Neuronal stem cell (in vitro differentiated cells): ENCODE measurements at regions not wholly inside any gene's neighbourhood (a gene's known extent, or its start where the extent isn't known, plus 50 kb on each side); places are given as distances from the start of the nearest gene placed in this dataset.
A peak's percentile ranks its signal among the peaks of the same experiment; 100 is the strongest.
"Not testable (repeated sequence)": the region's sequence is repeated elsewhere in the genome, so short reads cannot be mapped to it uniquely, and the experiment has no call there.

ENCODE experiments used
- DNase-seq: peaks from one replicate; pipeline ENCODE4 v3.0.0-alpha.2; 2013; ENCODE audit warnings: low spot score
- H2AFZ ChIP-seq: one replicate; pipeline ENCODE4 v1.6.1; 2013; ENCODE audit warnings: mild to moderate bottlenecking, low read length, inconsistent platforms
- H2AK5ac ChIP-seq: 2 replicates; pipeline ENCODE4 v1.6.1; 2013; ENCODE audit warnings: low read depth, mild to moderate bottlenecking, inconsistent platforms, low read length, moderate library complexity, mixed read lengths
- H2BK120ac ChIP-seq: 2 replicates; pipeline ENCODE4 v1.6.1; 2013; ENCODE audit warnings: low read depth, mild to moderate bottlenecking, inconsistent platforms, low read length, moderate library complexity, mixed read lengths
- H2BK12ac ChIP-seq: one replicate; pipeline ENCODE4 v1.6.1; 2013; ENCODE audit warnings: low read length, inconsistent platforms
- H2BK15ac ChIP-seq: 2 replicates; pipeline ENCODE4 v1.6.1; 2013; ENCODE audit warnings: mild to moderate bottlenecking, low read length, inconsistent platforms, mixed read lengths
- H2BK5ac ChIP-seq: one replicate; pipeline ENCODE4 v1.6.1; 2013; ENCODE audit warnings: inconsistent platforms, mild to moderate bottlenecking, low read length, moderate library complexity
- H3K14ac ChIP-seq: one replicate; pipeline ENCODE4 v1.6.1; 2013; ENCODE audit warnings: low read length, inconsistent platforms
- H3K18ac ChIP-seq: 2 replicates; pipeline ENCODE4 v1.6.1; 2013; ENCODE audit warnings: low read length, inconsistent platforms
- H3K23ac ChIP-seq: 2 replicates; pipeline ENCODE4 v1.6.1; 2013; ENCODE audit warnings: low read depth, mild to moderate bottlenecking, mixed read lengths, low read length, inconsistent platforms; ENCODE audit not compliant: poor library complexity
- H3K27ac ChIP-seq: replicated peaks from 3 replicates; pipeline ENCODE4 v1.5.1; 2013; ENCODE audit warnings: low read length, inconsistent platforms
- H3K27me3 ChIP-seq, 3 experiments: 2 replicates each; pipeline ENCODE4 v1.6.1; 2013; ENCODE audit warnings: low read length in 3 of 3, mild to moderate bottlenecking in 2 of 3, inconsistent platforms in 1 of 3, low read depth in 1 of 3, mixed read lengths in 1 of 3, moderate library complexity in 1 of 3; ENCODE audit not compliant: control insufficient read depth in 3 of 3, insufficient read depth in 3 of 3
- H3K36me3 ChIP-seq, 2 donors: replicated peaks in 1 of 2; 2 replicates each; pipeline ENCODE4 v1.6.1; 2013; ENCODE audit warnings: low read length in 2 of 2; ENCODE audit not compliant: control insufficient read depth in 2 of 2, insufficient read depth in 2 of 2
- H3K4ac ChIP-seq: 2 replicates; pipeline ENCODE4 v1.6.1; 2013; ENCODE audit warnings: inconsistent platforms, mild to moderate bottlenecking, low read length, moderate library complexity
- H3K4me1 ChIP-seq, 2 donors: 1 replicate in 1 of 2; 2 replicates in 1 of 2; pipeline ENCODE4 v1.6.1; 2013; ENCODE audit warnings: low read length in 2 of 2, low read depth in 1 of 2; ENCODE audit not compliant: control insufficient read depth in 2 of 2, insufficient read depth in 1 of 2
- H3K4me2 ChIP-seq: one replicate; pipeline ENCODE4 v1.6.1; 2013; ENCODE audit warnings: mild to moderate bottlenecking, low read length, inconsistent platforms; ENCODE audit not compliant: insufficient read depth, poor library complexity, severe bottlenecking
- H3K4me3 ChIP-seq, 2 donors: 2 replicates each; pipeline ENCODE4 v1.5.1; 2013; ENCODE audit warnings: low read length in 2 of 2, mild to moderate bottlenecking in 2 of 2, inconsistent platforms in 1 of 2, moderate library complexity in 1 of 2
- H3K79me1 ChIP-seq: one replicate; pipeline ENCODE4 v1.6.1; 2013; ENCODE audit warnings: low read depth, mild to moderate bottlenecking, inconsistent platforms, low read length, moderate library complexity
- H3K9ac ChIP-seq: one replicate; pipeline ENCODE4 v1.6.1; 2013; ENCODE audit warnings: mild to moderate bottlenecking, low read depth, low read length, inconsistent platforms; ENCODE audit not compliant: poor library complexity
- H3K9me3 ChIP-seq, 2 donors: replicated peaks in 1 of 2; 2 replicates each; pipeline versions ENCODE3 to v1.6.1; 2013; ENCODE audit warnings: low read length in 2 of 2, mild to moderate bottlenecking in 2 of 2, inconsistent platforms in 1 of 2, low read depth in 1 of 2, mixed read lengths in 1 of 2, moderate library complexity in 1 of 2; ENCODE audit not compliant: control insufficient read depth in 2 of 2, insufficient read depth in 1 of 2
- H4K8ac ChIP-seq: one replicate; pipeline ENCODE4 v1.6.1; 2013; ENCODE audit warnings: low read depth, mild to moderate bottlenecking, inconsistent platforms, low read length, moderate library complexity
- H4K91ac ChIP-seq: one replicate; pipeline ENCODE4 v1.6.1; 2013; ENCODE audit warnings: low read length, low read depth, mild to moderate bottlenecking, inconsistent platforms; ENCODE audit not compliant: poor library complexity
- WGBS, 2 donors: extraction: QIAGEN DNeasy Blood & Tissue Kit; methylation state at CpG; one replicate each; pipeline ENCODE4 v1.1.7; 2013; ENCODE audit warnings: missing lambda C conversion rate in 2 of 2, mixed read lengths in 1 of 2; ENCODE audit not compliant: insufficient read length in 2 of 2, insufficient replicate concordance in 1 of 2; ENCODE audit errors: extremely low coverage in 2 of 2; 5-methylcytosine and 5-hydroxymethylcytosine counted together

DNA sequence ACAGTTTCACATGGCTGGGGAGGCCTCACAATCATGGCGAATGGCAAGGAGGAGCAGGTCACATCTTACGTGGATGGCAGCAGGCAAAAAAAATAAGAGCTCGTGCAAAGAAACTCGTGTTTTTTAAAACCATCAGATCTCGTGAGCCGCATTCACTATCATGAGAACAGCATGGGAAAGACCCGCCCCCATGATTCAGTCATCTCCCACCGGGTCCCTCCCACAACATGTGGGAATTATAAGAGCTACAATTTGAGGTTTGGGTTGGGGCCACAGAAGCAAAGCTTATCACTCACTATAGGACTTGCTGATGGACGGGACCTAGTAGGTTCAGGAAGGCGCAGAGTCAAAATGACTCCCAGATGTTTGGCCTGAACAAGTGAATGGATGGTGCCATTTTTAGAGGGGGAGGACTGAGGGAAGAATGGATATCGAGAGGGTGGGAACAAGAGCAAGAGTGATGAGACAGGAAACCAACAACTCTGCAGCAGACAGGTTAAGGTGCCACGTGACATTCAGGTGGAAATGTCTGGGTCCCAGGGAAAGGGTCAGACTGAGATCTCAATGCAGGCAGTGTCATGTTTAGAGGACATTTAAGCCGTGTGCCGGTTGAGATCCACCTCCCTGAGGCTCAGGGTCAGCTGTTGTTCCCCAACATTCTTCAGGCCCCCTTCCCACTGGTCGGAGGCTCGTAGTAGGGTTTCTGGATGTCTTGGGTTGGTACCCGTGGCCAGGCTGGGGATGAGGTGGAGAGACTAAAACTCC lies 85.7 kb downstream of the MYCN start:
- no peak overlapping the region for H2AK5ac ChIP-seq
- H3K4me2 ChIP-seq, result no peak overlapping the region
- no peak overlapping the region for H3K4ac ChIP-seq
- no peak overlapping the region for H4K91ac ChIP-seq
- no peaks in the 10 kb centered on the region for H3K9me3 ChIP-seq
- no peak overlapping the region for H4K8ac ChIP-seq
- H2BK5ac ChIP-seq, result no peak overlapping the region
- H3K36me3 ChIP-seq, result no peaks in the 10 kb centered on the region
- H2BK120ac ChIP-seq, result no peak overlapping the region
- H3K79me1 ChIP-seq, result no peaks in the 10 kb centered on the region
- peaks cover 0 to 14% (median 0%) of the 10 kb centered on the region in 3 experiments for H3K27me3 ChIP-seq
- no peak overlapping the region for H3K27ac ChIP-seq
- H2AFZ ChIP-seq, result no peak overlapping the region
- no peak overlapping the region for H3K9ac ChIP-seq
- peaks cover 22% of the 10 kb centered on the region in 2 donors for H3K4me1 ChIP-seq
- no peak overlapping the region for H3K4me3 ChIP-seq
- H3K23ac ChIP-seq, result no peak overlapping the region
- no peak overlapping the region for H2BK15ac ChIP-seq
- no peak overlapping the region for H3K14ac ChIP-seq
- no peak overlapping the region for H2BK12ac ChIP-seq
- DNase-seq, result no peak
- H3K18ac ChIP-seq, result peak overlapping the region; percentile 6
- WGBS, 2 donors, result no CpG with 5 or more reads among the region's 17 CpGs

GRCh38 chr2:16025211-16025875 lies 85.0 kb downstream of the MYCN start:
- DNase-seq, result no peak
- Histone ChIP-seq H2BK12ac (peak overlapping the region; percentile 18), H3K4me2 (no peak overlapping the region), H4K91ac (no peak overlapping the region), H3K27ac (no peak overlapping the region), H2AFZ (no peak overlapping the region), H2AK5ac (peak overlapping the region; percentile 85), H3K79me1 (no peaks in the 10 kb centered on the region), H3K4me3 (peak overlapping the region in 1 of 2 donors; percentile 3), H3K27me3 (peaks cover 0 to 14% (median 0%) of the 10 kb centered on the region in 3 experiments), H2BK15ac (no peak overlapping the region), H4K8ac (no peak overlapping the region), H3K4me1 (peaks cover 18% of the 10 kb centered on the region in 2 donors), H3K23ac (no peak overlapping the region), H3K9me3 (no peaks in the 10 kb centered on the region), H3K36me3 (no peaks in the 10 kb centered on the region), H3K9ac (no peak overlapping the region), H3K18ac (peak overlapping the region; percentile 53), H2BK120ac (no peak overlapping the region), H2BK5ac (no peak overlapping the region), H3K4ac (no peak overlapping the region), H3K14ac (no peak overlapping the region)
- no CpG with 5 or more reads among the region's 8 CpGs for WGBS, 2 donors

DNA sequence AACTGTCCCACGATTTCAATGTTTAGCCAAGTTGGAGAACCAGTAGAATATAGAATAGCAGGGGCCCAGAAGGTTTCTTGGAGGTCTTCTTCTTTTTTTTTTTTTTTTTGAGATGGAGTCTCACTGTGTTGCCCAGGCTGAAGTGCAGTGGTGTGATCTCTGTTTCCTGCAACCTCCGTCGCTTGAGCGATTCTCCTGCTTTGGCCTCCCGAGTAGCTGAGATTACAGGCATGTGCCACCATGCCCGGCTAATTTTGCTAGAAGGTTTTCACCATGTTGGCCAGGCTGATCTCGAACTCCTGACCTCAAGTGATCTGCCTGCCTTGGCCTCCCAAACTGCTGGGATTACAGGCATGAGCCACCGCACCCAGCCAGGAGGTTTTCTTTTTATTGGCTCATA lies 84.3 kb downstream of the MYCN start:
- WGBS, 2 donors, result no CpG with 5 or more reads among the region's 8 CpGs
- H3K18ac ChIP-seq, H2BK5ac ChIP-seq, H3K14ac ChIP-seq, H2BK15ac ChIP-seq, H3K79me1 ChIP-seq, H3K4me2 ChIP-seq, DNase-seq, H2AFZ ChIP-seq, H3K4me3 ChIP-seq, H3K4ac ChIP-seq, H3K23ac ChIP-seq, H2AK5ac ChIP-seq, H3K9me3 ChIP-seq, H4K8ac ChIP-seq, H3K36me3 ChIP-seq, H2BK12ac ChIP-seq, H4K91ac ChIP-seq, H3K9ac ChIP-seq, H3K27ac ChIP-seq, H2BK120ac ChIP-seq: not testable (repeated sequence)
- Histone ChIP-seq H3K4me1 (peaks cover 12 to 17% of the 10 kb centered on the region in 2 donors), H3K27me3 (peaks cover 0 to 14% (median 0%) of the 10 kb centered on the region in 3 experiments)
